ENCODE measurements at regions not wholly inside any gene's neighbourhood (a gene's known extent, or its start where the extent isn't known, plus 50 kb on each side); places are given as distances from the start of the nearest gene placed in this dataset.

GRCh38 chr20:57104651-57105204 lies 161.7 kb downstream of the BMP7 start:
- H3K27ac ChIP-seq = no peak overlapping the region
- intact Hi-C loops (cut with DNase I) = loop anchor here in 1 of 4 donors (5.0 kb wide), 1 partner anchor 1688 kb away; no protein-coding TSS in a partner anchor
- no peaks in the 10 kb centered on the region for H3K36me3 ChIP-seq
- H3K4me3 ChIP-seq = no peak overlapping the region
- TF ChIP-seq CTCF (IDR thresholded peaks at IDR 0.05) (no peak), EP300 (IDR thresholded peaks at IDR 0.05) (no peak), POLR2A (IDR thresholded peaks at IDR 0.05) (no peak)
- H3K4me1 ChIP-seq (ENCODE audit: insufficient read depth) = no peaks in the 10 kb centered on the region
- WGBS, 3 donors = 31 to 41% (median 38%) methylated on average over 13 of the region's 13 CpGs
- no peaks in the 10 kb centered on the region for H3K27me3 ChIP-seq
- H3K9me3 ChIP-seq = no peaks in the 10 kb centered on the region
- no peak for DNase-seq

- Histone ChIP-seq H3K4me3 (no peak overlapping the region), H3K9me3 (no peaks in the 10 kb centered on the region), H3K27ac (no peak overlapping the region), H3K4me1 (ENCODE audit: insufficient read depth) (no peaks in the 10 kb centered on the region), H3K36me3 (no peaks in the 10 kb centered on the region), H3K27me3 (no peaks in the 10 kb centered on the region)
- WGBS, 3 donors = 66 to 74% (median 67%) methylated on average over 12 of the region's 12 CpGs
- TF ChIP-seq EP300 (IDR thresholded peaks at IDR 0.05) (no peak), POLR2A (IDR thresholded peaks at IDR 0.05) (no peak), CTCF (IDR thresholded peaks at IDR 0.05) (no peak)
- DNase-seq = no peak
- intact Hi-C loops (cut with DNase I) = no loop called here
These were observed 160.3 kb downstream of the BMP7 start for GRCh38 chr20:57106030-57106682.

- Histone ChIP-seq H3K4me3 (no peak overlapping the region), H3K27me3 (no peaks in the 10 kb centered on the region), H3K4me1 (ENCODE audit: insufficient read depth) (no peaks in the 10 kb centered on the region), H3K27ac (no peak overlapping the region), H3K9me3 (no peaks in the 10 kb centered on the region), H3K36me3 (no peaks in the 10 kb centered on the region)
- no peak for DNase-seq
- TF ChIP-seq EP300 (IDR thresholded peaks at IDR 0.05) = no peak
- TF ChIP-seq CTCF (IDR thresholded peaks at IDR 0.05) = no peak
- TF ChIP-seq POLR2A (IDR thresholded peaks at IDR 0.05) = no peak
- 38 to 49% (median 43%) methylated on average over 4 of the region's 4 CpGs for WGBS, 3 donors
- intact Hi-C loops (cut with DNase I) = no loop called here
These were observed 159.7 kb downstream of the BMP7 start for GRCh38 chr20:57106692-57107091.

GRCh38 chr20:57107208-57107607 lies 159.2 kb downstream of the BMP7 start:
- DNase-seq = no peak
- intact Hi-C loops (cut with DNase I) = no loop called here
- 72 to 76% (median 74%) methylated on average over 13 of the region's 13 CpGs for WGBS, 3 donors
- Histone ChIP-seq H3K36me3 (no peaks in the 10 kb centered on the region), H3K27ac (no peak overlapping the region), H3K9me3 (no peaks in the 10 kb centered on the region), H3K27me3 (no peaks in the 10 kb centered on the region), H3K4me1 (ENCODE audit: insufficient read depth) (no peaks in the 10 kb centered on the region), H3K4me3 (no peak overlapping the region)
- TF ChIP-seq CTCF (IDR thresholded peaks at IDR 0.05) = no peak
- TF ChIP-seq POLR2A (IDR thresholded peaks at IDR 0.05) = no peak
- TF ChIP-seq EP300 (IDR thresholded peaks at IDR 0.05) = no peak
